NCI-H2227 treated with DMSO at 0.1 percent for 48 hours (cell line): ENCODE measurements at regions not wholly inside any gene's neighbourhood (a gene's known extent, or its start where the extent isn't known, plus 50 kb on each side); places are given as distances from the start of the nearest gene placed in this dataset.
A peak's percentile ranks its signal among the peaks of the same experiment; 100 is the strongest.
"Not testable (repeated sequence)": the region's sequence is repeated elsewhere in the genome, so short reads cannot be mapped to it uniquely, and the experiment has no call there.

Source experiments
- DNase-seq: peaks from one replicate; lab custom pipeline; 2025; lab: John Stamatoyannopoulos, UW

DNA sequence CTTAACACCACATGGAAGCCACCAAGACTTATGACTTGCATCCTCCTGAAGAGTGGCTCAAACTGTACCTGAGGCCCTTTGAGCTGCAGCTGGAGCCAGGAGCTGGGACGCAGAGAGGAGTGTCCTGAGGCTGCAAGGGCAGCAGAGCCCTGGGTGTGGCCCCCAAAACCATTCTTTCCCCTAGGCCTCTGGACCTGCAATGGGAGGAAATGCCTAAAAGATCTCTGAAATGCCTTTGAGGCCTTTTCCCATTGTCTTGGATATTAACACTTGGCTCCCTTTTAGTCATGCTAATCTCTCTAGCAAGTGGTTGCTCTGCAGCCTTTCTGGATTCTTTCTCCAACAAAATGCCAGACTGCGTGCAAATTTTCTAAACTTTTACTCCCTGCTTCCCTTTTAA is 156.1 kb downstream of the SLC38A4 start:
- DNase-seq = no peak

DNA sequence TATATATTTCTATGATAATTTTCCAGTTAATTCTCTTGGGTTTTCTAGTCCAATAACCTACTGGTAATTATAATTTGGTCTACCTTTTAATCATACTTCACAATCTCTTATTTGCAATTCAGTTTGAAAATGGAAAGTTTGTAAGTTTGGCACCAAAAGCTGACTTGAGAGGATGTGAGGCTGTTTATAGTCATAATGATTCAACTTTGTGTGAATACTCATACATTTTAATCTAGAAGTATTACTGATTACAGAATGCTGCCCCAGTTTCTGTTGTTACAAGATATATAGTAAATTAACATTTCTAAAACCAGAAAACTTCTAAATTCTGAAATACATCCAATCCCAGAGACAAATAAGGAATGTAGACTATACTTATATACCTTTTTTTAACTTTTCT is 158.2 kb downstream of the SLC38A4 start:
- no peak for DNase-seq

DNA sequence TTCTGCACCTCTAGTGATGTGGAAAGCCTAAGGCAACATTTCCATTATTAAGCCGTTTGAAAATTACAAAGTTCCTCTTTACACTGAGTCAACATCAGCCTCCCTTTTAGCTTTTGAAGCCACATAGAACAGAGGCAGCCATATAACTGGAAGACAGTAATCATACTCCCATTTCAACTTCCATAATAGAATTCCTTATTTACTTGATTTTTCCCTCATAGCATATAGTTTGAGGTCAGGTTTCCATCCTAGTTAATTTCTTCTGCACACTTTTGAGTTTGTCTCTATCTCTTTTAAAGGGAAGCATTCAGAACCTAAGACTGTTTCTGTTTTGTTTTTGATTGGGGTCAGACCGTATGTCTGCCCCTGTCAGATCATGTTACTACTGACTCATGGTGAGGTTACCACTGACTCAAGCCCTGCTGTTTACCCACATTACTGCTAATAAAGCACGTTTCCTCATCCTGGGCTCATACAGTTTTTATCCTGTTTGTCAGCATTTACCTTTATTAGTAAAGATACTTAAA is 161.0 kb downstream of the SLC38A4 start:
- DNase-seq = no peak

DNA sequence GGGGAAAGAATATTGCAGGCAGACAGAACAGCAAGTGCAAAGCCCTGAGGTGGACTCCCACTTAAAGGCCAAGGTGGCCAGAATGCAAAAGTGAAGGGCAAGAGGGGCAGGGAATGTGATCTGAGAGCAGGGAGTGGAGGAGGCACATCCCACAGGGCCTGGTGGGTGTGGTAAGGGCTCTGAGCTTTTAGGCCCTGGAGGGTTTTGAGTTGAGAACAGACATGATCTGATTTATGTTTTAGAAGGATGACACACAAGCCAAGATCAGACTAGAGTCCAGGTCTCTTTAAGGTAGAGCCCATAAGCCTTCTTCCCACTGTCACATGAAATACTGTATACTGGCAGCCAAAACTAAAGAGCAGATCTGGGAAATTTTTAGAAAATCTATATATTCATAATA is 162.5 kb downstream of the SLC38A4 start:
- DNase-seq = no peak

DNA sequence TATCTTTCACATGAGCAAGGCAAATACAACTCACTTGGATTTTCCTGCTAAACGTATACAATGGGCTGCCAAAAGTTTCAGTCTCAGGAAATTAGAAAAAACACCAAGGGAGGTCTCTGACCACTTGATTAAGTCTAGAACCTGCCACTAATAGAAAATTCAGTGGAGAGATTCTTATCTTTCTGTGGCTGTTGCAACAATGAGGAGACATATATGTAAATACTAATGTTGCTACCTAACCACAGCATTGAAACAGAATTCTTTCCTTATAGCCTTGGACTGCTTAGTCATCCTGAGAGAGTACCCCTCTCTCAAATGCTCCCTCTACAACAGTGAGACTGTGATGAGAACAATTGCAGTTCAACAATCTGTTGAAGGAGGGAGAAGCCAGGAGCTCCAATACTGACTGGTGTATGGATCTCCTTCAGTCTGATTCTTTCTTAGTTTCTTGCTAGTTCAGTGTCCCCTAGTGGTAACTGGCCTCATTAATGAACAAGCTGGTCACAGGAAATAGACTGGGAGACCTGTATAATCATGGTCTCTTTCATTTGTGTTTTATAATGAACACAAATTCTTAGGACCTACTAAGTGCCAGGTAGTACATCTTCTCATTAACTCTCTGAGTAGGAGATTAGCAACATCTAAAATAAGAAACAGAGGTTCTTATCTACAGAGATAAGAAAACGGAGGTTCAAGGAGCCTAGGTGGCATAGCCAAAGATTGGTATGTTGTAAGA is 164.5 kb downstream of the SLC38A4 start:
- peak; percentile 17 for DNase-seq

DNA sequence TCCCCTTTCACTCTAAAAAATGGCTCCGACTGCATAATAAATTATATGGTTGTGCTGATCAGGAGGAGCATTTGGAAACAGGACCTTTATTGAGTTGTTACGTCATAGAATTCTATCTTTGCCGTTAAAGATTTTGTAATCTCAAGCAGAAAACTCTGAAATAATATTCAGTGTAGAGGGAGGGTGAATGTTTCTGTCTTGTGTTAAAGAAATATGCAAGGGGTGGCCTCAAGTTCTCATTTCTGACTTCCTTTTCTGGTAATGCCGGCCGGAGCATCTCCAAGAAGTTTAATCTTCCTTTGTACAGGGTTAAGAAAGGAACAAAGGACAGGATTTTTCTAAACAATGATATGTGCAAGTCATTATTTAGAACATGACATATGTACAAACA is 165.1 kb downstream of the SLC38A4 start:
- DNase-seq = no peak

DNA sequence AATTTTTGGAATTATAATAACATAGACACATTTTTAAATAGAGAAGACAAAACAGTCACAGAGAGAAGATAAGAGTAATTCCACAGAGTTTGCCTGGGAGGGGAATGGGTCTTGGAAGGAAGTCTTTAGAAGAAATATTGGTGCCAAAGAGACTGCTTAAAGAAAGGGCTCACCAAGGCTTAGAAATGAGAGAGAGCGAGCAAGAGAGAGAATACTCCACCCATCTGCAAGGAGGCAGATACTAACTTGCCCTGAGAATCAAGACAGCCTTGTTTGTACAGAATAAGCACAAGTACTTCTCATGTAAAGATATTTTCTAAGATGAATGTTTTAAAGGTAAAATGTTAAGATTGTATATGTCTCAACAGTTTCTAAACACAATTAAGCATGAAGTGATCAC is 165.5 kb downstream of the SLC38A4 start:
- DNase-seq = no peak

DNA sequence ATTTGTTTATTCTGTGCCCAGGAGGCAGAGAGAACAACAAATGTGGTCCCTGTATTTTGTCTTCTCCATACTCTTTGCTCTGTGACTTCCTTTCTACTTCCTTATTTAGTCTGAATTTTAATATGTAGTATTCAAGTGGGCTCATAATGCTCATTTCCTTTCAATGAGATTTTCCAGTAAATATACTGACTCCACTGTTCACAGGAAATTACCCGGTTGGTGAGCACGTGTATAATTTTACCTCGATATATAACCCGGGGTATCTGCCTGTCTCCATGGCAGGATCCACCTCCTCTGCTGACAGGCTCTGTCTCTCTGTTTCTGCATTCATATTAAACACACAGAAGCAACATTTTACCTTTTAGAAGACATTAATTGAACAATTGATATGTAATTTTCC is 166.0 kb downstream of the SLC38A4 start:
- DNase-seq = no peak

DNA sequence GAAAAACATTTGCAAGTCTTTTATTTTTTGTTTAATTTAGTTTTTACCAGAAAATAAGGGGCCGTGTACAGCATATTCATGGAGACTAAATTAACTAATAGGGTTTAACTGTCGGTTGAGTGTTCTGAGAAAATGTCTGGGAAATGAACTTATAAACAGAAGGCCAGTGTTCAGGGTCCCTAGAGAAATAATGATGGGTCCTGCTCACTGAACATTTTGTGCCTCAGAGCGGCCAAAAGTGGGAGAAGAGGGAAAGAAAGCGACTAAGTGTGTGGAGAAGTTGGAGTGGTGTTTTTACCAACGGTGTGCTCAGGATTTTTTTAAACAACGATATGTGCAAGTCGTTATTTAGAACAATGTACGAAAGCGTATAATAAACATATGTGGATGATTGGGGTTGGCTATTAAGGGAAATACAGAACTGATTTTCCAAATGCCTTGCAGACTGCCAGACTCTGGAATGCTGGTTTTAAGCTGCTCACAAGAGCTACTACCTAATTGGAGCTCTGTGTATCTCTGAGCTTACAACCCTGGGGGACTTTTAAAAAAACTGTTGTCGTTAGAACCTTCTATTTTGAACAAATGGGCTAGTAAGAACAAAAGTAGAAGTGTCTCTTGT is 166.7 kb downstream of the SLC38A4 start:
- no peak for DNase-seq

DNA sequence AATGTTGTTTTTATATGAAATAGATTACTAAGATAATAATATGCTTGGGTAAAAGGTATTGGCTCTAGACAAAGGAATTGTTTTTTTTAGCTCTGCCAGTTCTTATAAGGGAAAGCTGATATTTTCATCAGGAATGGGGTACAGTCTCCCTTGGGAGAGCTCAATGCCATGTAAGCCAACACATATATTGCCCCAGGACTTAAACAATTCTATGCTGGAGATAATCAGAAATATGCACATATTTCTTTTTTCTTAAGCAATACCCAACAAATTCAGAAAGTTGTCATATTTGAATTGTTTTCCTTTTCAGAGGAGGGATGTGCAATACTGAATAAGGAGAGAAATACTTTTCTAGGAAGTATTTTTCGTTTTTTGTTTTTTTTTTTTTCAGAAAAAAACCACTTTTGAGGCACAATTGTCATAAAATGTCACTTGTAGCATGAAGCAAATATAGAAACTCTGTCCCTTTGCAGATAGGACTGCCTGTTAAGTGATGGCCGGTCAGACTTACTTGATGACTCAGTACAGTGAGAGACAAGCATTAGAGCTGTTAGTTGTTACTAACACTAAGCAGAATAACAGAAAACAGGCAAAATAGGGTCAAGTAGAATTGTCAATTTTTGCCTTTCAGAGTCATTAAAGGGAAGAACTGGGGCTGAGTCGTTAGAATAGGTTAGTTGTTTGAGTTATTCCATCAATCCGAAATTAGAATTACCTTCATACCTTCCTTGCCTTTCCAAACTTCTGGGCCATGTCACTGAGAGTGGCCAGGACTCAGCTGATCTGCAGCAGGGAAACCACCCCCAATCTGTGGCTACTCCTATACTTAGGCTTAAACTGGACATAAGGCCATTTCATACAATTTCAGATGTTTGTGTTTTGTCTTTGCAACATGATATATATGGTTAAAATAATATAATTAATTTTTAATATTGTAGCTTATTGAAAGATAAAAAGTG is 168.1 kb downstream of the SLC38A4 start:
- no peak for DNase-seq

DNA sequence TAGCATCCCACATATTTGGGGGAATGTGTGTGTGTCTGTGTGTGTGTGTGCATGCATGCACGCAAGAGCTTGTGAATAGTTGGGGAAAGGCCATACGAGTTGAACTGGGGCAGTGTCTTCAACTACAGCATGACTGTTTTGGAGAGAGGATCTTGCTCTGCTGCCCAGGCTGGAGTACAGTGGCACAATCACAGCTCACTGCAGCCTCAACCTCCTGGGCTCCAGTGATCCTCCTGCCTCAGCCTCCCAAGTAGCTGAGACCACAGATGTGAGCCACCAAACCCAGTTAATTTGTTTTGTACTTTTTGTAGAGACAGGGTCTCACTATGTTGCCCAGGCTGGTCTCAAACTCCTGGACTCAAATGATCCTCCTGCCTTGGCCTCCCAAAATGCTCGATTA is 169.8 kb downstream of the SLC38A4 start:
- not testable (repeated sequence) for DNase-seq

DNA sequence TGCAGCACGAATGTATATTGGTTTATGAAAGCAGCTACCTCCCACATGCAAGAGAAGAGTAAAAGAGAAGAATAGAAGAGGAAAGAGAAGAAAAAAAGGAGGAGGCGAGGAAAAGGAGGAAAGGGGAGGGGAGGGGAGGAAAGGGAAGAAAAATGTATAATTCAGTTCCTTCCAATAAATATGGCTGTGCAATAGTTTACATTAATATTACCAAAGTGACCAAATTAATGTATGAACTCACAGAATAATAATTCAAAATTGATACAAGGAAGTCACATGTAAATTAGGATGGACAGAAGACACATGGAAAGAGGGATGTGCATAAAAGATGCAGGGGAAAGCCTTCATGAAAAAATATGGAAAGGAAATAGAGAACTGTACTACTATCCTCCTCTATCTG is 172.5 kb downstream of the SLC38A4 start:
- DNase-seq = no peak

DNA sequence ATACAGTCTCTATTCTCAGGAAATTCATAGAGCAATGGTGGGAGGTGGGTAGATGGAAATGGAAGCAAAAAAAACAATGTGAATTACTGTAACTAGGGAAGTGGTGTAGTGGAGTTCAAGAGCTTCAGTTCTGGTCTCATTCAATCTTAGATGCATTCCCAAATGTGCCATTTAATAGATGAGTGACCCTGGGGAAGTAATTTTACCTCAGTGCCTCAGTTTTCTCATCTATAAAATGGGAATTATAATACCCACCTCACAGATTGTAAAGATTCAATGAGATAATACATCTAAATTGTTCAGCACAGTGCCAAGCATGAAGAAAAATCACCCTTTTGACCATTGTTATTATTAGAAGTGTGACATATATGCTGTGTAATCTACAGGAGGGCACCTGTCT is 173.1 kb downstream of the SLC38A4 start:
- DNase-seq = no peak

DNA sequence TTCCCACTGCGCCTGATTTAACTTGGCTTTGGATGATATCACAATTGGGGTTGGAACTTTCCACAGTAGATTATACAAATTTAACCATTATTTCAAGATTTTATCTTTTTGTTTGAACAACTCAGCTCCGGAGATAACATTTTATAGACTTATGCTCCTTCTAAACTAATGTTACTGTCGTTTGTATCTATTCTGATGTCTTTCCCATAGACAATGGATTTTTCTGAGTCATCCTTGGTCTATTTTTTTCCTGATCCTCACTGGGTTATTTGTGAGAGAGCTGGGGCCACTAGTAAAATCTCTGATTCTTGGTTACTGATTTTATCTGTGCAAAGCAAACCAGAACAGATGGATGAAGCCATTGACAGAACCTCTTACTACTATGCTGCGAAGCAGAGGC is 175.1 kb downstream of the SLC38A4 start:
- no peak for DNase-seq

DNA sequence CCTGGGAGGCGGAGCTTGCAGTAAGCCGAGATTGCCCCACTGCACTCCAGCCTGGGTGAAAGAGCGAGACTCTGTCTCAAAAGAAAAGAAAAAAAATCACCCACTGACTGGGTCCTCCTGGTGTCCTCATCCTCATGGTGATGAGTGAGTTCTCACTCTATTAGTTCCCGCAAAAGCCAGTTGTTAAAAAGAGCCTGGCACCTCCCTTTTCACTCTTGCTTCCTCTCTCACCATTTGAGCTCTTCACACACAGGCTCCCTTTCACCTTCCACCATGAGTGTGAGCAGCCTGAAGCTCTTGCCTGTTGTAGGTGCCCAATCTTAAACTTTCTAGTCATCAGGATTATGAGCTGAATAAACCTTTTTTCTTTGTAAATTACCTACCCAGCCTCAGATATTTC is 176.4 kb downstream of the SLC38A4 start:
- DNase-seq = no peak

DNA sequence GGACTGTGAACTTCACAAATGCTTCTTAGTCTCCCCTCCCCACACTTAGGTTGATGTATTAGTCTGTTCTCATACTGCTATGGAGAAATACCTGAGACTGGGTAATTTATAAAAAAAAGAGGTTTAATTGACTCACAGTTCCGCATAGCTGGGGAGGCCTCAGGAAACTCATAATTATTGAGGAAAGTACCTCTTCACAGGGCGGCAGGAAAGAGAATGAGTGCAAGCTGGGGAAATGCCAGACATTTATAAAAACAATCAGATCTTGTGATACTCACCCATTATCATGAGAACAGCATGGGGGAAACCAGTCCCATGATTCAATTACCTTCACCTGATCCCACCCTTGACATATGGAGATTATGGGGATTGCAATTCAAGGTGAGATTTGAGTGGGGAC is 178.8 kb downstream of the SLC38A4 start:
- no peak for DNase-seq

DNA sequence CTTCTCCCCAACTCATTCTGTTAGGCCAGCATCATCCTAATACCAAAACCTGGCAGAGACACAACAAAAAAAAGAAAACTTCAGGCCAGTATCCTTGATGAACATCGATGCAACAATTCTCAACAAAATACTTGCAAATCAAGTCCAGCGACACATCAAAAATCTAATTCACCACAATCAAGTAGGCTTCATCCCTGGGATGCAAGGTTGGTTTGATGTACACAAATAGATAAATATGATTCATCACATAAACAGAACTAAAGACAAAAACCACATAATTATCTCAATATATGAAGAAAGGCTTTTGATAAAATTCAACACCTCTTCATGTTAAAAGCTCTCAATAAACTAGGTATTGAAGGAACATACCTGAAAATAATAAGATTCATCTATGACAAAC is 184.1 kb downstream of the SLC38A4 start:
- not testable (repeated sequence) for DNase-seq

DNA sequence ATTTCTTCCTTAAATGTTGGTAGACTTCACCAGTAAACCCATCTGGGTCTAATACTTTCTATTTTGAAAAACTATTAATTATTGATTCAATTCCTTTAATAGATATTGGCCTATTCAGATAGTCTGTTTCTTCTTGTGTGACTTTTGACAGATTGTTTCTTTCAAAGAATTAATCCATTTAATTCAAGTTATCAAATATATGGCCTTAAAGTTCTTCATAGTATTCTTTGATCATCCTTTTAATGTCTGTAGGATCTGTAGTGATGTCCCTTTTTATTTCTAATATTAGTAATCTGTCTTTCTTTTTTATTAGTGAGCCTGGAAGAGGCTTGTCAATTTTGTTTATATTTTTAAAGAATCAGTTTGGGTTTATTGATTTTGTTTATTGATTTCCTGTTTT is 190.0 kb downstream of the SLC38A4 start:
- DNase-seq = no peak

DNA sequence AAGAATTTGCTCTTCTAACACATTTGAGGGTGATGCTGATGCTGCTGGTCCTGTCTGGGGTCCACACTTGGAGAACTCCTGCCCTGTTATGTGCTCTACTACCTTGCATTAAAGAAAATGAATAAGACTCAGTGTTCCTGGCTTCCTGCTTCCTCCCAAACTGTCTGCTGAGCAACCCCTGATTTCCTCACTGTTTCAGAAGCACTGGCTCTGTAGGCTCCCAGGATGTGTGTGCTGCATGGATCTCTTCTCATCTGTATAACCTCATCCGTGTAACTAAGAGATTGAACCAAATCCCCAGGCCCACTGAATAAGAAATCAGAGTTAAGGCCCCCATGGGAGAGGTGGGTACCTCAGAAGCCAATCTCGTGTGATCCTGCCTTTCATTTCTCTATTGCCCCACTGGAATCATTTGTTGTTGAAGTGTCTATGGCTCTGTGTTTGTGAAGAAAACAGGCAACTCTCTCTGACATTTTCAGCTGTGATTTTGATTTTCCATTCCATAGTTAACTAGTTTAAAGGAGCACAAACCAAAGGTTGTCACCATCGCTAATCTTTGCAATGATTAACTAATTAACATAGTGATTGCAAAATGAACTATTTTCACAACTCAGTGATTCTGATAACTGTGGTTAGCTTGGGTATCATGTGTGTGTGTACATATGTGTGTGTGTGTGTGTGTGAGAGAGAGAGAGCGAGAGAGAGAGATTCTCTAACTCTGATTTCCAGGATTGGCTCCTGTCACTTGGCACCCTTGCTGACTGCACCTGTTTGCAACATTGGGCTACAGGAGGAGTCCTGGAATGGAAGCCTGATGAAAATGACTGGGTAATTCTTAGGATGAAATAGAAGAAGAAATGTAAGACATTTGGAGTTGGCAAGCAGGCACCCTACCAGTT is 196.2 kb downstream of the SLC38A4 start:
- DNase-seq = no peak

DNA sequence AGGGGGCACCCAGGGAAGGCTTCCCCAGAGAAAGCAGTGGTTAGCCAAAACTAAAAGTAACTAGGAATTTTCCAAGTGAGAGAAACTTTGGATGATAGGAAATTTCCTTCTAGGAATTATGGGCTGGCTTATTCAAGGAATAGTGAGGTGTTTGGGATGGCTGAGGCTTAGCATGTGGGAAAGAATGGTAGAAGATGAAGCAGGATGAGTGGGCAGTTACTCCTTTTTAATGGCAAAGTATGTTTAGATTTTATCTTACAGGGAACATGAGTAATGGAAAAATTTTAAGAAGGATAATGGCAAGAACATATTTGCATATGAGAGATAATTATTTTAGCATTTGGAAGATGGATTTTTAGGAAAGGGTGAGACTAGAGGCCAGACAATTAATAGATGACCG is 197.6 kb downstream of the SLC38A4 start:
- DNase-seq = no peak

DNA sequence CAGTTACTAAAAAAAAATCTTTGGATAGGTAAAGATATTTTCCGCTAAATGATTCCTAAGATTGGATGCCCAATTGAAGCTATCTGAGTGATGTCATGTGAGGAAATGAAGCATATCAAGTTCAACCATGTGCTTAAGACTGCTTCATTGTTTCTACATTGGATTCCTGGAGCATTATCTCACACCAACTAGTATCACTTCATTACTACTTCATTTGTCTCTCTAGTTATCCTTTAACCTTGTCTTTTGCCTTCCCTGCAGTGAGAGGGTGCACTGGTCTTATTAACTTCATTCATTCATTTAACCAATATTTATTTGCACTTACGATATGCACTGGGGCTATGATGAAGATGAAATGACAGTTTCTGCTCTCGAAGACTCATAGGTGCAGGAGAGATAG is 198.1 kb downstream of the SLC38A4 start:
- DNase-seq = no peak

DNA sequence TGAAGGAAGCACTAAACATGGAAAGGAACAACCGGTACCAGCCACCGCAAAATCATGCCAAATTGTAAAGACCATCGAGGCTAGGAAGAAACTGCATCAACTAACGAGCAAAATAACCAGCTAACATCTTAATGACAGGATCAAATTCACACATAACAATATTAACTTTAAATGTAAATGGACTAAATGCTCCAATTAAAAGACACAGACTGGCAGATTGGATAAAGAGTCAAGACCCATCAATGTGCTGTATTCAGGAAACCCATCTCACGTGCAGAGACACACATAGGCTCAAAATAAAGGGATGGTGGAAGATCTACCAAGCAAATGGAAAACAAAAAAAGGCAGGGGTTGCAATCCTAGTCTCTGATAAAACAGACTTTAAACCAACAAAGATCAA is 206.3 kb downstream of the SLC38A4 start:
- DNase-seq = not testable (repeated sequence)
